Ishikawa (cell line): ENCODE measurements at regions not wholly inside any gene's neighbourhood (a gene's known extent, or its start where the extent isn't known, plus 50 kb on each side); places are given as distances from the start of the nearest gene placed in this dataset.

ENCODE experiments used
- CEBPB ChIP-seq: IDR thresholded peaks from 2 replicates; pipeline ENCODE4 v1.6.1; 2012
- CREB1 ChIP-seq: IDR thresholded peaks from 2 replicates; pipeline ENCODE4 v1.6.1; 2012; ENCODE audit warnings: low read depth
- EGR1 ChIP-seq: IDR thresholded peaks from 2 replicates; pipeline ENCODE4 v1.6.1; 2012
- EP300 ChIP-seq: IDR thresholded peaks from 2 replicates; pipeline ENCODE4 v1.6.1; 2012; ENCODE audit warnings: borderline replicate concordance
- FOXM1 ChIP-seq: IDR thresholded peaks from 2 replicates; pipeline ENCODE4 v1.6.1; 2012; ENCODE audit warnings: low read depth, borderline replicate concordance
- NFIC ChIP-seq: IDR thresholded peaks from 2 replicates; pipeline ENCODE4 v1.6.1; 2012
- RAD21 ChIP-seq: IDR thresholded peaks from 2 replicates; pipeline ENCODE4 v1.6.1; 2012; ENCODE audit warnings: low read depth
- TAF1 ChIP-seq: IDR thresholded peaks from 2 replicates; pipeline ENCODE4 v1.6.1; 2012; ENCODE audit warnings: low read depth, mild to moderate bottlenecking
- TCF12 ChIP-seq: IDR thresholded peaks from 2 replicates; pipeline ENCODE4 v1.6.1; 2012; ENCODE audit warnings: low read depth
- TEAD4 ChIP-seq: IDR thresholded peaks from 2 replicates; pipeline ENCODE4 v1.6.1; 2012
- YY1 ChIP-seq: IDR thresholded peaks from 2 replicates; pipeline ENCODE4 v1.6.1; 2012; ENCODE audit warnings: low read depth
- ZBTB7A ChIP-seq: IDR thresholded peaks from 2 replicates; pipeline ENCODE4 v1.6.1; 2012; ENCODE audit warnings: low read depth
- TF ChIP-seq, protein P1 (sequence below): IDR thresholded peaks from 2 replicates; pipeline ENCODE4 v1.6.1; 2012
- TF ChIP-seq, protein P2 (sequence below): IDR thresholded peaks from 2 replicates; pipeline ENCODE4 v1.6.1; 2012
- TF ChIP-seq, protein P3 (sequence below): IDR thresholded peaks from 2 replicates; pipeline ENCODE4 v1.6.1; 2012; ENCODE audit warnings: low read depth, mild to moderate bottlenecking

DNA sequence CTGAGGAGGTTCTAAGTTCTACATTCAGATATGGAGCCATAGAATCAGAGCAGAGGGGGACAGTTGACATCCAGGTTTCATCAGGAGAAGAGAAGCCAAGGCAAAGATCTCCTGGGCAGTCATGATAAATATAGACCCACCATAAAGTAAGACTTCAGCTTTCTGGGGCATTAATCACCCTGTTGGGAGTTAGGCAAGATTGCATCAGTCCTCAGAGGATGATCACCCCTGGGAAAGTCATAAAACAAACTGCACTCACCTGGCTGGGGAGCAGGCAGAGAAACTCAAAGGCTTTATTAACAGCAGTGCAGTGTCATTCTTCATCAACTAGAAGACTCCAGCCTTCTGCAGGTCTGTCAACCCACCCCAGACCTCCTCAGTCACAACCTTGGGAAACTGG, 301.3 kb upstream of the JARID2 start:
- no peak for TF ChIP-seq CEBPB
- no peak for TF ChIP-seq EGR1
- TF ChIP-seq RAD21, result no peak
- TF ChIP-seq TAF1, result no peak
- TF ChIP-seq TEAD4, result no peak
- TF ChIP-seq YY1, result no peak
- no peak for TF ChIP-seq TCF12
- TF ChIP-seq, protein P1, sequence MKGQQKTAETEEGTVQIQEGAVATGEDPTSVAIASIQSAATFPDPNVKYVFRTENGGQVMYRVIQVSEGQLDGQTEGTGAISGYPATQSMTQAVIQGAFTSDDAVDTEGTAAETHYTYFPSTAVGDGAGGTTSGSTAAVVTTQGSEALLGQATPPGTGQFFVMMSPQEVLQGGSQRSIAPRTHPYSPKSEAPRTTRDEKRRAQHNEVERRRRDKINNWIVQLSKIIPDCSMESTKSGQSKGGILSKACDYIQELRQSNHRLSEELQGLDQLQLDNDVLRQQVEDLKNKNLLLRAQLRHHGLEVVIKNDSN, result no peak
- no peak for TF ChIP-seq FOXM1
- TF ChIP-seq EP300, result no peak
- no peak for TF ChIP-seq ZBTB7A
- TF ChIP-seq, protein P2, sequence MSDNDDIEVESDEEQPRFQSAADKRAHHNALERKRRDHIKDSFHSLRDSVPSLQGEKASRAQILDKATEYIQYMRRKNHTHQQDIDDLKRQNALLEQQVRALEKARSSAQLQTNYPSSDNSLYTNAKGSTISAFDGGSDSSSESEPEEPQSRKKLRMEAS, result no peak
- TF ChIP-seq, protein P3, sequence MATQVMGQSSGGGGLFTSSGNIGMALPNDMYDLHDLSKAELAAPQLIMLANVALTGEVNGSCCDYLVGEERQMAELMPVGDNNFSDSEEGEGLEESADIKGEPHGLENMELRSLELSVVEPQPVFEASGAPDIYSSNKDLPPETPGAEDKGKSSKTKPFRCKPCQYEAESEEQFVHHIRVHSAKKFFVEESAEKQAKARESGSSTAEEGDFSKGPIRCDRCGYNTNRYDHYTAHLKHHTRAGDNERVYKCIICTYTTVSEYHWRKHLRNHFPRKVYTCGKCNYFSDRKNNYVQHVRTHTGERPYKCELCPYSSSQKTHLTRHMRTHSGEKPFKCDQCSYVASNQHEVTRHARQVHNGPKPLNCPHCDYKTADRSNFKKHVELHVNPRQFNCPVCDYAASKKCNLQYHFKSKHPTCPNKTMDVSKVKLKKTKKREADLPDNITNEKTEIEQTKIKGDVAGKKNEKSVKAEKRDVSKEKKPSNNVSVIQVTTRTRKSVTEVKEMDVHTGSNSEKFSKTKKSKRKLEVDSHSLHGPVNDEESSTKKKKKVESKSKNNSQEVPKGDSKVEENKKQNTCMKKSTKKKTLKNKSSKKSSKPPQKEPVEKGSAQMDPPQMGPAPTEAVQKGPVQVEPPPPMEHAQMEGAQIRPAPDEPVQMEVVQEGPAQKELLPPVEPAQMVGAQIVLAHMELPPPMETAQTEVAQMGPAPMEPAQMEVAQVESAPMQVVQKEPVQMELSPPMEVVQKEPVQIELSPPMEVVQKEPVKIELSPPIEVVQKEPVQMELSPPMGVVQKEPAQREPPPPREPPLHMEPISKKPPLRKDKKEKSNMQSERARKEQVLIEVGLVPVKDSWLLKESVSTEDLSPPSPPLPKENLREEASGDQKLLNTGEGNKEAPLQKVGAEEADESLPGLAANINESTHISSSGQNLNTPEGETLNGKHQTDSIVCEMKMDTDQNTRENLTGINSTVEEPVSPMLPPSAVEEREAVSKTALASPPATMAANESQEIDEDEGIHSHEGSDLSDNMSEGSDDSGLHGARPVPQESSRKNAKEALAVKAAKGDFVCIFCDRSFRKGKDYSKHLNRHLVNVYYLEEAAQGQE, result no peak
- no peak for TF ChIP-seq CREB1
- no peak for TF ChIP-seq NFIC

DNA sequence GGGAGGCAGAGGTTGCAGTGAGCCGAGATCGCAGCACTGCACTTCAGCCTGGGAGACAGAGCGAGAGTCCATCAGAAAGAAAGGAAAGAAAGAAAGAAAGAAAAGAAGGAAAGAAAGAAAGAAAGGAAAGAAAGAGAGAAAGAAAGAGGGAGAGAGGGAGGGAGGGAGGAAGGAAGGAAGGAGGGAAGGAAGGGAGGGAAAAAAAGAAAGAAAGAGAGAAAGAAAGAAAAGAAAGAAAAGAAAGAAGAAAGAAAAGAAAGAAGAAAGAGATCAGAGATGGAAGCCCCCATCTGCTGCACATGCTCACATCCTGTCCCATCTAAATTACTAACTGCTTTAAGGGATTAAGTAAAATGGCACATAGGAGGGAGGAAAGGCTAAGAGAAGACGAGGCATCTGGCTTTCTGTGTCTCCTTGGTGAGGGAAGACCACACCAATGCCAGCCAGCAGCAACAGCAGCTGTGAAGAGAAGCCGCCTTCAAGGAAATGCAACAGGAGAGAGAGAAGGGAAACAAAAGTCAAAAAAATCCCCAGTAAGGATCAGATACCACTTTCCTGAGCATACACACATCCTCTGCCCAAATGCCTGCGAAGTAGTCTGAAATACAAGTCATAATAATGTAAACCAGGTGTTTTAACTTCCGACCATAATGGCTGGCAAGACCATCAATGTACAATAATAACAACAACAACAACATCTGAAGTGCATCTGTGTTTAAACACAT, 300.2 kb upstream of the JARID2 start:
- no peak for TF ChIP-seq NFIC
- no peak for TF ChIP-seq EGR1
- no peak for TF ChIP-seq RAD21
- TF ChIP-seq TEAD4, result no peak
- no peak for TF ChIP-seq TAF1
- no peak for TF ChIP-seq TCF12
- no peak for TF ChIP-seq CREB1
- no peak for TF ChIP-seq ZBTB7A
- TF ChIP-seq, protein P3, result no peak
- no peak for TF ChIP-seq FOXM1

DNA sequence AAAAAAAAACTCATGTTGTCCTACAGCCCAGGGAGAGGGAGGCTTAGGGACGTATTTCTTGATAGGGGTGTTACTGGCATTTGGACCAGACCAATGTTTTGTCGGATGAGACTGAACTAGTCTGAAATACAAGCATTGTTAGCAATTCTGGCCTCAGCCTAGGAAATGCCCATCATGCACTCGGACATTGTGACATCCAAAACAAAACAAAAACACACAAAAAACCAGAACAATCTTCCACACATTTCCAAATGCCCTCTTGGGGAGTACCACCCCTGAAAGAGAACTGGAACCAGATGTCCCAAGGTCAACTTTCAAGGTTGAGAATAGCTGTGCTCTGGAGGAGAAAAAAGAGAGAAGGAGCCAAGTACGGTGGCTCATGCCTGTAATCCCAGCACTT, 299.1 kb upstream of the JARID2 start:
- TF ChIP-seq CEBPB, result no peak
- TF ChIP-seq, protein P2, result no peak
- TF ChIP-seq FOXM1, result no peak
- no peak for TF ChIP-seq TAF1
- TF ChIP-seq YY1, result no peak
- no peak for TF ChIP-seq CREB1
- TF ChIP-seq NFIC, result no peak
- no peak for TF ChIP-seq TEAD4
- TF ChIP-seq EGR1, result no peak
- TF ChIP-seq, protein P3, result no peak
- no peak for TF ChIP-seq RAD21
- TF ChIP-seq, protein P1, result no peak
- no peak for TF ChIP-seq EP300
- TF ChIP-seq ZBTB7A, result no peak
- no peak for TF ChIP-seq TCF12

DNA sequence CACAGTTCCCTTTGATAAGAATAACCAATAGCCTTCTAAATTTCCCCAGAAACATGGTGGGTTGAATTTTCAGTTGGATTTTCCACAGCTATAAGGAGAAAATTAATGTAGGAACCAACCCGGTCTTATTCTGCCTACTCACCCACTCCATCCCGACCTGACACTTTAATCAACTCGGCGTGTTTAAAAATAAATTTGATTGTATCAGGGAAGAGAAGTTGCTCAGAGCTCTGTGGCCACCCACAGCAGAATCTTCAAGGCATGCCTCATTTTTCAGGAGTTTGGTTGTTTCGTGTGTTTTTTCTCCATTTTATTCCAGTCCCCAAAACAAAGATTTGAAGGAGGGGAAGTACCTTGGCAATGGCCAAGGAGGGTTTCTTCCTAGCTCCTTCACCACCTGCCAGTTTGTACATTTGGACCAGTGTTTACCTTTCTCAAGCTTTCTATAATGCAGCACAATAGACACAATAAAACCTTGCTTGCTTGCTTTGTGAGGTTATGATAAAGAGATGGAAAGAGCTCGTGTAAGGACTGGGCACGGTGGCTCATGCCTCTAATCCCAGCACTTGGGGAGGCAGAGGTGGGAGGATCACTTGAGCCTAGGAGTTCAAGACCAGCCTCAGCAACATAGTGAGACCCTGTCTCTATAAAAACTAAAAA, 297.2 kb upstream of the JARID2 start:
- TF ChIP-seq, protein P1, result no peak
- no peak for TF ChIP-seq TCF12
